GM19372 (cell line): ENCODE measurements at regions not wholly inside any gene's neighbourhood (a gene's known extent, or its start where the extent isn't known, plus 50 kb on each side); places are given as distances from the start of the nearest gene placed in this dataset.
"Not testable (repeated sequence)": the region's sequence is repeated elsewhere in the genome, so short reads cannot be mapped to it uniquely, and the experiment has no call there.

ENCODE experiments used
- ATAC-seq: cut with Tn5 transposase; IDR thresholded peaks from one replicate; pipeline ENCODE4 v1.9.1; 2021; ENCODE audit warnings: mild to moderate bottlenecking, low read depth, moderate library complexity; ENCODE audit not compliant: unreplicated experiment

DNA sequence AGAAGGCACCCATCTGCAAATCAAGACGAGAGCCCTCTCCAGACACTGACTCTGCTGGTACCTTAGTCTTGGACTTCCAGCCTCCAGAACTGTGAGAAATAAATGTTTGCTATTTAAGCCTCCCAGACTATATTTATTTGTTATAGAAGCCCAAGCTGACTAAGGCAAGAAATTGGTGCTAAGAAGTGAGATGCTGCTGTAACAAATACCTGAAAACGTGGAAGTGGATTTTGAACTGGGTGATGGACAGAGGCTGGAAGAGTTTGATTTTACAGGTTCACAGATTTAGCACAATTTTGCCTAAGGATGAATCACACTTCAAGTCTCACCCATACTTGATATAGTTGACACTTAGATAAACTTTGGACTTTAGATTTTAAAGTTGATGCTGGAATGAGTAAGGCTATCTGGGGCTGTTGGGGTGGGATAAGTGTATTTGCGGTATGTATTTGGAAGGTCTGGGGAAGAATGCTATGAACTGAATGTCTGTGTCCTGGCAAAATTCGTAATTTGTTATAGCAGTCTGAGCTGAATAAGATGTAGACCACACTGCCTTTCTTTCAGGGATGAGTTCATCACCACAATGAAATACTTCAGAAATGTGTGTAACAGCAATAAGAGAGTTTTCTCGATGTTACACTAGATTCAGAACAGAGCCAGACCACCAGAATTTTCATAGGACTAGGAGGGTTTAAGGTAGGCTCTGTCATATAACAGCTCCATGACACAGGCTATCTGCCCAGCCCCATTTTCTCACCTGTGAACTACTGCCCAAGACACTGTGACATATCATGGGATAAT, 120.5 kb upstream of the LMCD1 start:
- no peak for ATAC-seq

DNA sequence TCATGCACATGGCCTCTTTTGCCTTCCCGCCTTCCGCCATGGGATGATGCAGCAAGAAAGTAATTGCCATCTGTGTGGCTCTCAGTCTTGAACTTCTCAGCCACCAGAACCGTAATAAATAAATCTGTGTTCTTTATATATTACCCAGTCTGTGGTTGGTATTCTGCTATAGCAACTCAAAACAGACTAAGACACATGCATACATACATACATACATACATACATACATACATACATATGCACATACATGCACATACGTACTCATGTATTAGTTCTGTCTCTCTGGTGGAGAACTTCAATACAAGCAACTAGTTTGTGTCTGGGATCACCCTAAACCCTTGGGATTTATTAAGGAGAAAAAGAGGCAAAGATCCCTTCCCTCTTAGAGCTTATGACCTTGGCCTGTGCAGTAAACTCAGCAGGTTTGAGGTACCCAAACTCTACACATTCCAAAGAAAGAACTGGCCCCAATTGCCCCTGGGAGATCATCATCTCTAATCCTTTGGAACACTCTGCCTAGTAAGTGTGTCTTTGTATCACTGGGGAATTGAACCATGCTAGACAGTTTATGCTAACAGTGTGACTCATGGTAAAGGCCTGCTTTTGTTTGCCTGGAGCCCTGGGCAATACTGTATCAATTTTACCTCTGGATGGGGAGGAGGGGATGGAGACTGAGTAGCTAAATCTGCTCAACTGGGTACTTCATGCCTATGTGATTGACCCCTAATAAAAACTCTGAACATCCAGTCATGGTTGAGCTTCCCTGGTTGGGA, 115.6 kb upstream of the LMCD1 start:
- no peak for ATAC-seq

DNA sequence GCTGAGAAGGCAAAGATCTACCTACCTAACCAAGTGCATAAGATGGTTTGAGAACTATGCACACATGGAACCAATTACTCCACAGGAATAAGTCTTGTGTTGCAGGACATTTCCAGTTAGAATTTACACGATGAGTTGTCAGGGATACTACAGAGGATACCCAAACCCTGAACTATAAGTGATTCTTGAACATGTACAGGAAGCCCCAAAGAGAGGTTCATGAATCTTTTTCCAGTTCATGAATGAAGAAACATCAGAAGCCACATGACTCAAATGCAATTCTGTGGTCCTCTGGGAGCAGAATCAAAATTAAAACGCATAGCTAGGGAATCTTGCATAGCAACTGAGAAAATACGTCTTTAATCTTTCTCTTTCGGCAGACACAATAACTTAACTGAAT, 114.1 kb upstream of the LMCD1 start:
- no peak for ATAC-seq

DNA sequence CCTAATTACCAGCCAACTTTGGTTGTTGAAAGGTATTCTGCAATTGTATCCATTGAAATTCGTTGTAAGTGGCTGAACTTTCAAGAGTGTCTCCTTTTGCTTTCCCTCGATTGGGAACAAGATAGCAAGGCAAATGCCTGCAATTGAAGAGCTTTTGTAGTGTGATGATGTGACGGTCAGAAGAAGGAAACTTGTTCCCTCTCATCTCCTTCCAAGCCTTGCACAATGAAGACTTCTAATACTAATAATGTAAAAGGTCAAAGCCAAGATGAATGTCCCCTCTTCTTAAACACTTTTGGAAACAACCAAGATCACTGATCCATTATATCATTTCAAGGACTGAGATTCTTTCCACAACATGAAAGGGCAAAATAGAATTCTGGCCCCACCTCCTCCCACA, 101.9 kb upstream of the LMCD1 start:
- no peak for ATAC-seq

DNA sequence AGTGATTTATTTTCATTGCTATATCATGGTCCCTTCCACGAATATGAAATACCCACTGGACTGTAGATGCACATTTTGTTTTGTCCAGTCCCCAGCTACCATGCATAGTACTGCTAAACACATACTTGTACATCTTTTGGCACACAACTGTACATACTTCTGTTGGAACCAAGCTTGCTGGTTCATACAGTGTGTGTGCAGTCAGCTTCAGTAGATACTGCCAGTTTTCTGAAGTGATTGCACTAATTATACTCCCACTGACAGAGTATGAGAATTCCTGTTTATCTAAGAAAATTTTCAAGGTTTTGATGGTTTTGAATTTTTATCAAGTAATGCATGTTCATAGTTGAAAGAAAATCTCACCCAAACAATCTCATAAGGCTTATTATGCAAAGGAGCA, 100.7 kb upstream of the LMCD1 start:
- ATAC-seq = no peak

DNA sequence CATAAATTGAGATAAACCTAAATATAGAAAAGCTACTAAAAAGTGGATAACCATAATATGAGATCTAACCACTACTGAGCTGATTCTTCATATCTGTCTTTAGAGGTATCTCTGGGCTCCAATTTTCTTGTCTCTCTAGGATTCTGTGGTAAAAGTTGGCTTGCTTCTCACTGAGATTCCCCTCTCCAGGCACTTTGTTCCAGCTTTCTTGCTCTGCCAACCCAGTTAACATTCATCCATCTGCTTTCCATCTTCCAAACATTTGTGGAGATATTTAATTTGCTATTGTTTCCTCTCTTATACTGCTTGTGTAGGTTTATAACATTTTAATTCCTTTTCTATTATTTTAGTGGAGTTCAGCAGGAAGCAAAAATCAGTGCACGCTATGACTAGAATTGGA, 97.6 kb upstream of the LMCD1 start:
- ATAC-seq = no peak

DNA sequence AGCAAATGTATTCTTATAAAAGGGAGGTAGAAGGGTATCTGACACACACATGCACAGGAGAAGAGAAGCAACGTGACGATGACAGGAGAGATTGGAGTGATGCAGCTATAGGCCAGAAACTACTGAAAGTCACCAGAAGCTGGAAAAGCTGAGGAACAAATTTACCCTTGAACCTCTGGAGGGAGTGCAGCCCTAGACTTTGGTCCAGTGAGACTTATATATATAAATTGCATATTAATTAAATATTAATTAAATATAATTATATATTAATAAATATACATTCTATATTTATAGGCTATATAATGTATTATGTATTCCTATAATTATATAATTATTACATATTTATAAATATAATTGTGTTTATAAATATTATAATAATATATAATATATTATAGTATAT, 96.5 kb upstream of the LMCD1 start:
- no peak for ATAC-seq

DNA sequence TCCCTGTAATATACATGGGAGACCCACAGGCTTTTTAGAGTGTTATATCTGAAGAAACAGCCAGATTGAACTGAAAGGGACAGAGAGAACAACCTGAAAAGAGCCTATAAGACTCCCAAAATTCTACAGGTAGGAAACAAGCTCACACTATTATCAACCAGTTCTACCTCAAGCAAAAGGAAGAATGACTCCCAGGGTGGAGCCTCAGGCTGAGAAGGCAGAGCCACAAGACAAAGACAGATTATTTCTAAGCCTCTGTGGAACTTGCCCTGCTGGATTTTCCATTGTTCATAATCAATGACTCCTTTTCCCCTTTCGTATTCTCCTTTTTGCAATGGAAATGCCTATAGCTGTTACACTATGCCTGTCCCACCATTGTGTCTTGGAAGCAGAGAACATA, 95.1 kb upstream of the LMCD1 start:
- ATAC-seq = no peak

DNA sequence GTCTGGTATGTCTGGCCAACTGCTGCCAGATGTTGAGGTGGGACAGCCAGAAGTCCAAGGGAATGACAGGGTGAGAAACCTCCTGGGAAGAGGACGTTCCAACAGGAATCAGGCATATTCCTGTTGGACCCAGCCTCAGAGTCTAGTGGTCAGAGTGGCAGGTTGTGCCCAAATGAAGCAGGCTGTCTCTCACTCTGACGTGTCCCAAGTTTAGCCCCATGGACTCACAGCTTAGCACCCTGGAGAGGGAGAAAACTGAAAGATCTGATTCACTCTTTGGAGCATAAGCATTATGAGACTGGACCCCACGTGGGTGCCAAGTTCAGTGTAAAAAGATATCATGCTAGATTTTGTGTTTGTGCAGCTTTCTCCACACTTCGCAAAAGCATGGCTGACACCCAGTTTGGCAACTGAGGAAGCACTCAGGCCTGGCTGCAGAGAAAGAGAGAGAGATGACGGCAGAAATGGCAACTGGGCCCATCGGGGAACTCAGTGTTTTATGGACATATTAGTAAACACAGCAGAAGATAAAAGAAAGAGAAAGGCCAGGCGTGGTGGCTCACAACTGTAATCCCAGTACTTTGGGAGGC, 88.2 kb upstream of the LMCD1 start:
- ATAC-seq = no peak

DNA sequence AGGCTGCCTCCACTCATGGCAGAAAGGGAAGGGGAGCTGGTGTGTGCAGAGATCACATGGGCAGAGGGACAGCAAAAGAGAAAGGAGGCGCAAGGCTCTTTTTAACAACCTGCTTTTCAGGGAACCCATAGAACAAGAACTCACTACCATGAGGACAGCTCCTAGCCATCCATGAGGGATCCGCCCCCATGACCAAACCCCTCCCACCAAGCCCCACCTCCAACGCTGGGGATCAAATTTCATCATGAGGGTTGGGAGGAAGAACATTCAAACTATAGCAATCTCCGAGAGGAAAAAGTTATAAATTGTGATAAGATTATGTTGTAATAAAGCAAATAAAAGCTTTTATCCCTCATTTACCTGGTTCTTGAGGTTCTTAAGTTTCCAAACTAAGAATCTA, 84.7 kb upstream of the LMCD1 start:
- ATAC-seq = no peak

DNA sequence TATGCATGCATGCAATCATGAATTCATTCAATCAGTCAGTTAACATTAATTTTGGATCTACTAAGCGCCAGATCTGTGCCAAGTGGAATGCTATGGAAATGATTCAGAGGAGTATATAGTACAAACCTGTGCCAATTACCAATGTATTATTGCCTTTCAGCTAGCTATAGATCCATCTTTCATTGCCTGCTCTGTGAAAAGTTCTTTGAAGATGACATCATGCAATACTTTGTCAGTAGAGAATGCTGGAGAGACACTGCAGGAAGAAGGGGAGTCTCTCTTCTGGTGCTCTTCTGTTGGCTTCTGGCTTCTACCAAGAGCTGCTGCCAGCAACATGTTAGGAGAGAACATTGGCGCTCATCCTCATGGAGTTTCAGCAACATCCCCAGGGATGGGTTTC, 81.0 kb upstream of the LMCD1 start:
- ATAC-seq = no peak

DNA sequence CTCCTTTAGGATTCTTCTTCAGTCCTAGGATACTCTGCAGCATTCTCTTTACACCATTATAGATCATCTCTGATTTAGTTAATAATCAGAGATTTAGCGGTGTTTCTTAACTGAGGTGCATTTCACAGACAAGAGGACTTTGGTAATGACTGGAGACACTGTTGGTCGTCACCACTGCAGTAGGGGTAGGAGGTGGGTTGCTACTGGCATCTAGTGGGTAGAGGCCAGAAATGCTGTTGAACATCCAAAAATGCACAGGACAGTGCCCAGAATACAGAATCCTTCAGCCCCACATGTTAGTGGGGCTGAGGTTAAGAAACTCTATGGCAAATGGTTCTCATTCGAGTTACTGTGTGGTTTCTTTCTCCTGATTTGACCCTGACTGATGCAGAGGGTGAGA, 80.4 kb upstream of the LMCD1 start:
- ATAC-seq = no peak

DNA sequence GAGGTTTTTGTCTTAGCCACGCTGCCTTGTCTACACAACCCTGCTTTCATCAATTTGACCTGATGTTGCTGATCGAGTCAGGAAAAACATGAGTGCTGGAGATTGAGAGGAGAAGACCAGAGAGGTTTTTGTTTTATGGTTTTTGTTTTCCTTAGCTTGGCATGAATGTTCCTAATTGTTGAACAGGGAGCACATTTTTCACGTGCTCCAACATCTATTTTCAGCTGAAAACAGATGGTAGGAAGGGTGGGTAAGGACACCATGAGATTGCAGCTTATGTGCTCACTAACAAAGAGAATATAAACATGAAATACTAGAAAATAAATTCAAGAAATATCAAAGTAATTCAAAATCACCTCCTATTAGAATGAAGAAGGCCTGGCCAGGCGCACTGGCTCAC, 79.9 kb upstream of the LMCD1 start:
- ATAC-seq = no peak

DNA sequence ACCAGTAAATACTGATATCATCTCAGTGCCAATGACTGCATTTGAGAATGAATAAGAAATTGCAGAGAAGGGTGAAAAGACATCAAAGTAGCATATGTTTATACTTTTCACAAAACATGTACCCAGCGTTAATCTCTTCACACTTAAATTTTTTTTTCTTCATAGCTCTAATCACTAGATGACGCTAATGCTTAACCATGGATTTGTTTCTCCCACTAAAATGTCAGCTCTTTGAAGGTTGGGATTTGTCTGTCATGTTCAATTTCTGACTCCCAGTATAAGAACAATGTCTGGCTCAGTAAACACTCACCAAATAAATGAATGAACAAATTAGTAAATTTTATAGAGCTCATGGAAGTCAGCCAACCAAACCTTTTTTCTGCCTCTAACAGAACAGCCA, 78.3 kb upstream of the LMCD1 start:
- no peak for ATAC-seq

DNA sequence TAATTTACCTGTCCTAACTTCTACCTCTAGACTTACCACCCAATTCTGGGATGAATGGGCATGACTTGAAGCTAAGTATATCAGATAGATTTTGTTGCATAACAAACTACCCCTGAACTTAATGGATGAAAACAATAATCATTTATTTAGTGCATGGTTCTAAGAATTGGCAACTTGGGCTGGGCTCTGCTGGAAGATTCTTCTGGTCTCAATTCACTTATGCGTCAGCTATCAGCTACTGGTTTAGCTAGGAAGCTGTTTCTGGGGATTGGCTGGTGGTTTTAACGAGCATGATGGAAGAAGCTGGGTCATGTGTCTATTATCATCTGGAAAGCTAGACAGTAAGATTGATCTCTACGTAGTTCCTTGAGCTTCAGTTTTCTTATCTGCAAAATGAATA, 77.3 kb upstream of the LMCD1 start:
- ATAC-seq = no peak

DNA sequence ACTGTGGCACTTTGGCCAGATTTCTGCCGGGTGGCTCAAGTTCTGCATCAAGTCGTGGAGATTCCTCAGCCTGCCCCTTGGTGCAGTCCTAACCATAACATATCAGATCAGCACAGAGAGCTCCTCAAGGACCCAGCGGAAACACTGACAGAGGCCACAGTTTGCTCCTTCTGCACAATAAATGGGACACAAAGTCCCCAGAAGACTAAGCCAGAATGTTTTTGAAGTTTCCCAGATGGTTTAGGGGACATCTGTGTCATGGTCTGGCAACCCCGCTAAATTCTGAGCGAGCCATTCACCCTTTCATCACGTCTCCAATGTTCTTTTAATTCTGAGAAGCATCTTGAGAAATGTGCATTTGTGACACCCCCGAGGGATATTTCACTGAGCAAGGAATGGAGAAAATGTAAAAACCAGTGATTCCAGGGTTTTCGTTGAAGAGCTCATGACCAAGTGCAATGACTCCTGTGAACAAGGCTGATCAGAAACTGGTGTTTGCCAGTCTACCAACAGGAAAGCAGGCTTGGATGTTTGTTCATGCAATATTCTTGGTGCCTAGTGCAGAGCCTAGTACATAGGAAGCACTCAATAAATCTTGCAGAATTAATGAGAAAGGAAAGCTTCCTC, 64.8 kb upstream of the LMCD1 start:
- ATAC-seq = no peak

DNA sequence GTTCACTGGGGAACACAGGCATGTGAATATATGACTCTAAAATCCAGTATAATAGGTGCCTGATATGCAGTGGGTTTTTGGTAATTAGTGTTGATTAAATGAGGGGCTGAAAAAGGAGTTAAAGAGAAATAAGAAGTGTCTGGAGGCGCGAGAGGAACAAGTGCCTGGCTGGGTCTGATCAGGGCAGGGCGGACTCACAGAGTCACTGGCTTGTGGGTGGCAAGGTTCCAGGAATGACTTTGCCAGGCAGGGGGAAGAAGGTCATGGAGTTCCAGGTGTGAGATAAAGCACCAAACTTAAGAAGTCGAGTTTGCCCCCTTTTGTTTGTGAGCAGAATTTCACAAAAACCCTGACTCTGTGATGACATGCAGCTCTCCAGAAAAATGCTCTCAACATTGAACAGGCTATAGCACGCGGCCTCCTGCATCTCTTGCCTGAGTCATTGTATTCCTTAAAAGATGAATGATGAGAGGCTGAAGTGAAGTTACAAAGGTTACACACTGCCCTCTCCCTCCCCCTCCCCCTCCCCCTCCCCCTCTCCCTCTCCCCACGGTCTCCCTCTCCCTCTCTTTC, 63.0 kb upstream of the LMCD1 start:
- no peak for ATAC-seq

DNA sequence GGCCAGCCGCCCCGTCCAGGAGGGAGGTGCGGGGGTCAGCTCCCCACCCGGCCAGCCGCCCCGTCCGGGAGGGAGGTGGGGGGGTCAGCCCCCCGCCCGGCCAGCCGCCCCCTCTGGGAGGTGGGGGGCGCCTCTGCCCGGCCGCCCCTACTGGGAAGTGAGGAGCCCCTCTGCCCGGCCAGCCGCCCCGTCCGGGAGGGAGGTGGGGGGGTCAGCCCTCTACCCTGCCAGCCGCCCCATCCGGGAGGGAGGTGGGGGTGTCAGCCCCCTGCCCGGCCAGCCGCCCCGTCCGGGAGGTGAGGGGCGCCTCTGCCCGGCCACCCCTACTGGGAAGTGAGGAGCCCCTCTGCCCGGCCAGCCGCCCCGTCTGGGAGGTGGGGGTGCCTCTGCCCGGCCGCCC, 61.5 kb upstream of the LMCD1 start:
- not testable (repeated sequence) for ATAC-seq

DNA sequence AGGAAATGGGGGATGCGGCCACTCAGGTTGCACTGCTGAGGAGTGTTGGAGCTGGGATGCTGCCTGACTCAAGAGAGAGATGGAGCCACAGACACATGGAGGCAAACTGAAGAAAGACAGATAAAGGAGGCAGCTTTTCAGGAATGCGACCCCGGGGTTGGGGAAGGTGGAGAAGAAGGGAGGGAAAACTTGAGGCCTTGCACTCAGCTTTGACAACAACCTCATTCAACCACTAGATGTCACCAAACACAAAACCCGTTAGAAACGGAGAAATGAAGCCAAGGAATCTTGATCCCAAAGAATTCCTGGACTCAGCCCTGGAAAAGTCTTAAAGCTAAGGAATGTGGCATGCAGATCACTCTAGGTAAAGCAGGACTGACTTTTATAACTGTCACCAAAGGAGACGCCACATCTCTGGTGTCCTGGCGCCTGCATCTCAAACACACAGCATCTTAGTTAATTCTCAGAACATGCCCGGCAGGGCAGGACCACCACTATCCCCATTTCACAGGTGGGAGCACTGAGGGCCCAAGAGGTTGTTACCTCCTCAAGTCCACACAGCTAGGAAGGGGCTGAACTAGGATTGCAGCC, 59.6 kb upstream of the LMCD1 start:
- ATAC-seq = no peak

DNA sequence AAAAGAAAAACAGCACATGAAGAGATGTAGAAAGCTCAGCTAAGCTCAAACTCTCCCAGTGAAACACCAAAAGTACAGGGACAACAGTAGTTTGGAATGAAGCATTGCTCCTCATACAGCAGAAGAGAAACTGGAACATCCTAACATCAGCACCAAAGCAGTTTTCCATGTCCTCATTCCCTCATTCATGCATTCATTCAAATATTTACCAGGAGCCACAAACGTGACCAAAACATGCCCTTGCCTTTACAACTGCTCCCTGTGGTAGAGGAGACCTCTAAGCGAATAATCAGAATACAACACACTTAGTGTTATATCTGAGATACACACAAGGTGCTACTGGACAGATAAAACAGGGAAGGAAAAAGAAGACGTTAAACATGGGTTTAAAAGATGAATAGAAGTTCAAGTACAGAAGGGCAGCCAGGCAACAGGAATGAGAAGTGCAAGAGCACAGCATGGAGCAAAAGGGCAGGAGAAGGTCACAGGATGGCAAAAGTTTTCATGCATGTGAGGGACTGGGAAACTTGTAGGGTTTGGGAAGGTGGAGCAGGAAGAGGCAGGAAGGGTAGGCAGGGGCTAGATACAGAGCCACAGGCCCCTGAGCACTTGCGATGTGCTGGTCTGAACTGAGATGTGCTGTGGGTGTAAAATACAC, 58.5 kb upstream of the LMCD1 start:
- ATAC-seq = no peak
